ENCODE measurements at regions not wholly inside any gene's neighbourhood (a gene's known extent, or its start where the extent isn't known, plus 50 kb on each side); places are given as distances from the start of the nearest gene placed in this dataset.

GRCh38 chr3:78281381-78281780 is 1241.5 kb downstream of the ROBO2 start:
- TF ChIP-seq, protein P1, sequence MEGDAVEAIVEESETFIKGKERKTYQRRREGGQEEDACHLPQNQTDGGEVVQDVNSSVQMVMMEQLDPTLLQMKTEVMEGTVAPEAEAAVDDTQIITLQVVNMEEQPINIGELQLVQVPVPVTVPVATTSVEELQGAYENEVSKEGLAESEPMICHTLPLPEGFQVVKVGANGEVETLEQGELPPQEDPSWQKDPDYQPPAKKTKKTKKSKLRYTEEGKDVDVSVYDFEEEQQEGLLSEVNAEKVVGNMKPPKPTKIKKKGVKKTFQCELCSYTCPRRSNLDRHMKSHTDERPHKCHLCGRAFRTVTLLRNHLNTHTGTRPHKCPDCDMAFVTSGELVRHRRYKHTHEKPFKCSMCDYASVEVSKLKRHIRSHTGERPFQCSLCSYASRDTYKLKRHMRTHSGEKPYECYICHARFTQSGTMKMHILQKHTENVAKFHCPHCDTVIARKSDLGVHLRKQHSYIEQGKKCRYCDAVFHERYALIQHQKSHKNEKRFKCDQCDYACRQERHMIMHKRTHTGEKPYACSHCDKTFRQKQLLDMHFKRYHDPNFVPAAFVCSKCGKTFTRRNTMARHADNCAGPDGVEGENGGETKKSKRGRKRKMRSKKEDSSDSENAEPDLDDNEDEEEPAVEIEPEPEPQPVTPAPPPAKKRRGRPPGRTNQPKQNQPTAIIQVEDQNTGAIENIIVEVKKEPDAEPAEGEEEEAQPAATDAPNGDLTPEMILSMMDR (IDR thresholded peaks at IDR 0.05; ENCODE audit: borderline replicate concordance, extremely low read depth, insufficient read depth), result no peak
- peak in 1 of 5 donors; percentile 29 for DNase-seq

GRCh38 chr3:78283994-78284393 is 1244.1 kb downstream of the ROBO2 start:
- Histone ChIP-seq H3K9ac (ENCODE audit: low read length in 3 of 3) (no peak overlapping the region), H3K36me3 (ENCODE audit: control insufficient read depth in 2 of 3, insufficient read depth in 3 of 3, low read length in 3 of 3) (no peaks in the 10 kb centered on the region), H3K4me3 (ENCODE audit: low read length in 3 of 3) (no peak overlapping the region), H3K9me3 (ENCODE audit: control insufficient read depth in 2 of 3, insufficient read depth in 1 of 3, low read length in 3 of 3) (no peaks in the 10 kb centered on the region), H3K27ac (ENCODE audit: low read depth in 2 of 2, low read length in 2 of 2) (no peak overlapping the region), H3K4me1 (ENCODE audit: control insufficient read depth in 2 of 3, insufficient read depth in 2 of 3, low read depth in 1 of 3, low read length in 3 of 3) (no peaks in the 10 kb centered on the region), H3K27me3 (ENCODE audit: control insufficient read depth, insufficient read depth, low read length) (no peaks in the 10 kb centered on the region)
- no peak for DNase-seq
- intact Hi-C loops (cut with DNase I), result no loop called here
- TF ChIP-seq, protein P1 (IDR thresholded peaks at IDR 0.05; ENCODE audit: borderline replicate concordance, extremely low read depth, insufficient read depth), result no peak
- no peak for FAIRE-seq

More at GRCh38 chr3:78281381-78281780, 1241.5 kb downstream of the ROBO2 start:
- Histone ChIP-seq H3K27ac (ENCODE audit: low read depth in 2 of 2, low read length in 2 of 2) (no peak overlapping the region), H3K27me3 (ENCODE audit: control insufficient read depth, insufficient read depth, low read length) (no peaks in the 10 kb centered on the region), H3K4me3 (ENCODE audit: low read length in 3 of 3) (no peak overlapping the region), H3K36me3 (ENCODE audit: control insufficient read depth in 2 of 3, insufficient read depth in 3 of 3, low read length in 3 of 3) (no peaks in the 10 kb centered on the region), H3K9ac (ENCODE audit: low read length in 3 of 3) (no peak overlapping the region), H3K4me1 (ENCODE audit: control insufficient read depth in 2 of 3, insufficient read depth in 2 of 3, low read depth in 1 of 3, low read length in 3 of 3) (no peaks in the 10 kb centered on the region), H3K9me3 (ENCODE audit: control insufficient read depth in 2 of 3, insufficient read depth in 1 of 3, low read length in 3 of 3) (no peaks in the 10 kb centered on the region)
- intact Hi-C loops (cut with DNase I), result no loop called here
- FAIRE-seq, result no peak

DNA sequence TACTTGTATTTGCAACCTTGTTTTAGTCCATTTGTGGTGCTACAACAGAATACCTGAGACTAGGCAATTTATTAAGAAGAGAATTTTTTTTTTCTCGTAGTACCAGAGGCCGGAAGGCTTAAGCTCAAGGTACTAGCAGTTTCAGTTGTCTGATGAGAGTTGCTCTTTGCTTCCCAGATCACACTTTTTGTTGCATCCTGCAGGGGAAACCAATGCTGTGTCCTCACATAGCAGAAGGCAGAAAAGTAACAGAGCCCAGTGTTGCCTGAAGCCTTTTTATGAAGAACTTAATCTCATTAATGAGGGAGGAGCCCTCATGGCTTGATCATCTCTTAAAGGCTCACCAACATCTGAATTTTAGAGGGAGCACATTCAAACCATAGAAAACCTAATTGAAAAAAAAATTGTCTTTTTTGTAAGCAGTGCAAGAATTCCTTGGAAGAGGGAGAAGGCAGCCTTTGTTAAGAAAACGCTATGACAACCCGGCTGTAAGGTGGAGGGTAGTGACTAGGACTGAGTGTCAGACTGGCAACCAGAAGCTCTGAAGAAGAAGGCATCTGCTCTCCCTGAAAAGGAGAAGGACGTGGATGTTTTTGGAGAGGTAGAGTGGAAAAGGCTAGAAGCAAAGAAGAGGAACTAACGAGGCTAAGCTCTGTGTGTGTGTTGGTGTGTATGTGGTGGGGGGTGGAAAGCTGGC is 1245.3 kb downstream of the ROBO2 start:
- no peaks in the 10 kb centered on the region for H3K4me1 ChIP-seq (ENCODE audit: control insufficient read depth in 2 of 3, insufficient read depth in 2 of 3, low read depth in 1 of 3, low read length in 3 of 3)
- H3K36me3 ChIP-seq (ENCODE audit: control insufficient read depth in 2 of 3, insufficient read depth in 3 of 3, low read length in 3 of 3), result no peaks in the 10 kb centered on the region
- TF ChIP-seq, protein P1 (IDR thresholded peaks at IDR 0.05; ENCODE audit: borderline replicate concordance, extremely low read depth, insufficient read depth), result no peak
- no peak overlapping the region for H3K9ac ChIP-seq (ENCODE audit: low read length in 3 of 3)
- FAIRE-seq, result no peak
- no peaks in the 10 kb centered on the region for H3K9me3 ChIP-seq (ENCODE audit: control insufficient read depth in 2 of 3, insufficient read depth in 1 of 3, low read length in 3 of 3)
- no peak for DNase-seq
- no peak overlapping the region for H3K4me3 ChIP-seq (ENCODE audit: low read length in 3 of 3)
- H3K27me3 ChIP-seq (ENCODE audit: control insufficient read depth, insufficient read depth, low read length), result no peaks in the 10 kb centered on the region
- H3K27ac ChIP-seq (ENCODE audit: low read depth in 2 of 2, low read length in 2 of 2), result no peak overlapping the region
- intact Hi-C loops (cut with DNase I), result no loop called here

DNA sequence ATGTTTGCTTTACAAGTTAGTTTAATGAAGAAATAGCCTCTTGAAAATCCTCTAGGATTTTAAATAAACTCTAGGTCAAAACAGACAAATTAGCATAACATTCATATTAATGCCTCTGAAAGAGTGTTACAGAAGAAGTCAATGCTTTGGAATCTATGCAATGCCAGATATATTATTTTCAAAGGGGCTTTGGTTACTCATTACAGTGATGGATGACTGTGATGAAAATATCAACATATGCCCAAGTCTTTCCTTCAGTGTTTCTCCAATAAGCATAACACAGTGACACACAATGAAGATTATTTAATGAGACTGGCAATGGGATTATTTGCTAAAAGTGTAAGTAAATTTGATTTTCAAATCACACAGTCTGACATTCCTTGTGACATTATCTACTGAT is 1247.2 kb downstream of the ROBO2 start:
- intact Hi-C loops (cut with DNase I), result no loop called here
- no peaks in the 10 kb centered on the region for H3K36me3 ChIP-seq (ENCODE audit: control insufficient read depth in 2 of 3, insufficient read depth in 3 of 3, low read length in 3 of 3)
- no peaks in the 10 kb centered on the region for H3K4me1 ChIP-seq (ENCODE audit: control insufficient read depth in 2 of 3, insufficient read depth in 2 of 3, low read depth in 1 of 3, low read length in 3 of 3)
- H3K27me3 ChIP-seq (ENCODE audit: control insufficient read depth, insufficient read depth, low read length), result no peaks in the 10 kb centered on the region
- no peaks in the 10 kb centered on the region for H3K9me3 ChIP-seq (ENCODE audit: control insufficient read depth in 2 of 3, insufficient read depth in 1 of 3, low read length in 3 of 3)
- no peak overlapping the region for H3K4me3 ChIP-seq (ENCODE audit: low read length in 3 of 3)
- no peak for FAIRE-seq
- TF ChIP-seq, protein P1 (IDR thresholded peaks at IDR 0.05; ENCODE audit: borderline replicate concordance, extremely low read depth, insufficient read depth), result no peak
- no peak for DNase-seq
- no peak overlapping the region for H3K27ac ChIP-seq (ENCODE audit: low read depth in 2 of 2, low read length in 2 of 2)
- no peak overlapping the region for H3K9ac ChIP-seq (ENCODE audit: low read length in 3 of 3)
